Osteocyte (in vitro differentiated cells): ENCODE measurements at regions not wholly inside any gene's neighbourhood (a gene's known extent, or its start where the extent isn't known, plus 50 kb on each side); places are given as distances from the start of the nearest gene placed in this dataset.
A peak's percentile ranks its signal among the peaks of the same experiment; 100 is the strongest.

Source experiments
- DNase-seq: peaks from one replicate; pipeline ENCODE4 v3.0.0; 2021; ENCODE audit warnings: mixed read lengths; ENCODE audit not compliant: unreplicated experiment; ENCODE audit errors: extremely low spot score
- H3K27ac Mint-ChIP-seq: one replicate; pipeline ENCODE4 v1.8.0; 2021; ENCODE audit warnings: mild to moderate bottlenecking, mixed read lengths; ENCODE audit not compliant: unreplicated experiment
- H3K27me3 Mint-ChIP-seq: one replicate; pipeline ENCODE4 v1.8.0; 2021; ENCODE audit warnings: mixed read lengths; ENCODE audit not compliant: unreplicated experiment
- H3K36me3 Mint-ChIP-seq: one replicate; pipeline ENCODE4 v1.8.0; 2021; ENCODE audit warnings: mixed read lengths; ENCODE audit not compliant: unreplicated experiment
- H3K4me1 Mint-ChIP-seq: one replicate; pipeline ENCODE4 v1.8.0; 2021; ENCODE audit warnings: mixed read lengths; ENCODE audit not compliant: unreplicated experiment
- H3K4me3 Mint-ChIP-seq: one replicate; pipeline ENCODE4 v1.8.0; 2021; ENCODE audit warnings: mild to moderate bottlenecking, moderate library complexity, mixed read lengths; ENCODE audit not compliant: unreplicated experiment
- H3K9me3 Mint-ChIP-seq: one replicate; pipeline ENCODE4 v1.8.0; 2021; ENCODE audit warnings: mixed read lengths; ENCODE audit not compliant: unreplicated experiment
- CTCF ChIP-seq: fragments of 200-600 bp; sonication (generic); IDR thresholded peaks from 2 replicates; pipeline ENCODE4 v1.5.0; 2021; ENCODE audit warnings: antibody characterized with exemption, mild to moderate bottlenecking, moderate library complexity

DNA sequence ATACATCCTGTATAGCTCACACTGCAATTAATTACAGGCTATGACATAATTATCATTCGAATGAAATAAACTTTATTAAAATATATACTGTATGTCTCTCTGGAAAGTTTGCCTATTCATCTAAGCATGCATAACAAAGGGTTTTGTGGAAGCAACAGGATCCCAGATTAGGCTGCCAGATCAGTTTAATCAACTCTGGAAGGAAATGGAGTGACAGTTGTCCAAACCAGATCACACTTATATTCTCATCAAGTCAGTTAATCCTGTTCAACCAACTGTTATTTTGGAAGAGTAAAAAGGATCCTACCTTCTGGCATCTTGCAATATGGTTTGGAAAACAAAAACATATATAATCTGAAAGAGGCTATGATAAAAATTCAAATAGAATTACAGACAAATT is 312.2 kb downstream of the FAT4 start:
- TF ChIP-seq CTCF = no peak
- Mint-ChIP-seq H3K27me3 (no peaks in the 10 kb centered on the region), H3K4me1 (peaks cover 7% of the 10 kb centered on the region)

GRCh38 chr4:125639182-125639621 is 324.4 kb downstream of the FAT4 start:
- Mint-ChIP-seq H3K9me3 (no peaks in the 10 kb centered on the region), H3K4me3 (no peak overlapping the region), H3K4me1 (peaks cover 52% of the 10 kb centered on the region), H3K27ac (peak overlapping the region; percentile 6), H3K27me3 (no peaks in the 10 kb centered on the region), H3K36me3 (no peaks in the 10 kb centered on the region)
- no peak for DNase-seq
- no peak for TF ChIP-seq CTCF

More for the DNA sequence above, 312.2 kb downstream of the FAT4 start:
- H3K9me3 Mint-ChIP-seq = no peaks in the 10 kb centered on the region
- no peak for DNase-seq
- H3K27ac Mint-ChIP-seq = no peak overlapping the region
- no peaks in the 10 kb centered on the region for H3K36me3 Mint-ChIP-seq
- no peak overlapping the region for H3K4me3 Mint-ChIP-seq

GRCh38 chr4:125641611-125642010 is 326.9 kb downstream of the FAT4 start:
- no peak for TF ChIP-seq CTCF
- H3K27me3 Mint-ChIP-seq = no peaks in the 10 kb centered on the region
- peaks cover 37% of the 10 kb centered on the region for H3K4me1 Mint-ChIP-seq
- no peak overlapping the region for H3K4me3 Mint-ChIP-seq
- DNase-seq = no peak
- no peak overlapping the region for H3K27ac Mint-ChIP-seq
- H3K9me3 Mint-ChIP-seq = no peaks in the 10 kb centered on the region
- H3K36me3 Mint-ChIP-seq = no peaks in the 10 kb centered on the region

DNA sequence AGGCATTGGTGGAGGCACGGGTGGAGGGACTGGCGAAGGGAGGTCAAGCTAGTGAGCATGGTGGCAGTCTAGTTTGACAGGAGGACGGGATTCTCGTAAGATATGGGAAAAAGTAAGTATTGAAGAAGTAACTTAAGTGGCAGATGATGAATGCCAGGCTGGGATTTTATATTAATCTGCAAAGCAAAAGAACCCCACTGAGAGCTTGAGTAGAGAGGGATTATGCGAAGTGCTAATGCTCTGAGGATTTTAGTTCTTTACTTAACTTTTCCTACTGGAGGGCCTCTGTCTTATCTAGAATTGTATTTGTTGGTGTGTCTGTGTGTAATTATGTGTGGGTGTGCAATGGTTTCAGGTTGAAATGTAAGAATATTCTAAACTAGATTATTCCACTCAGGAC is 327.9 kb downstream of the FAT4 start:
- Mint-ChIP-seq H3K9me3 (no peaks in the 10 kb centered on the region), H3K27me3 (no peaks in the 10 kb centered on the region), H3K4me3 (no peak overlapping the region), H3K4me1 (peaks cover 32% of the 10 kb centered on the region), H3K36me3 (no peaks in the 10 kb centered on the region), H3K27ac (no peak overlapping the region)
- no peak for TF ChIP-seq CTCF
- DNase-seq = no peak

GRCh38 chr4:125649452-125649851 is 334.7 kb downstream of the FAT4 start:
- H3K4me1 Mint-ChIP-seq = peaks cover 14% of the 10 kb centered on the region
- no peak overlapping the region for H3K27ac Mint-ChIP-seq
- H3K9me3 Mint-ChIP-seq = no peaks in the 10 kb centered on the region
- H3K27me3 Mint-ChIP-seq = no peaks in the 10 kb centered on the region
- TF ChIP-seq CTCF = no peak
- H3K4me3 Mint-ChIP-seq = no peak overlapping the region
- no peak for DNase-seq
- H3K36me3 Mint-ChIP-seq = no peaks in the 10 kb centered on the region
